H1 (cell line): ENCODE measurements at regions not wholly inside any gene's neighbourhood (a gene's known extent, or its start where the extent isn't known, plus 50 kb on each side); places are given as distances from the start of the nearest gene placed in this dataset.

ENCODE experiments used
- ATF2 ChIP-seq: IDR thresholded peaks from 2 replicates; pipeline ENCODE4 v1.6.1; 2012; ENCODE audit warnings: low read length, inconsistent platforms
- POLR2AphosphoS5 ChIP-seq: IDR thresholded peaks from 2 replicates; pipeline ENCODE4 v1.6.1; 2011; ENCODE audit warnings: low read depth, low read length
- RAD21 ChIP-seq, 2 experiments: IDR thresholded peaks in 1 of 2; conservative IDR thresholded peaks in 1 of 2; 2 replicates each; pipeline ENCODE4 v1.6.1; 2011; ENCODE audit warnings: low read depth in 2 of 2, low read length in 2 of 2, improper control_type of control experiment in 1 of 2, inconsistent platforms in 1 of 2, mild to moderate bottlenecking in 1 of 2, moderate library complexity in 1 of 2
- SP4 ChIP-seq: IDR thresholded peaks from 2 replicates; pipeline ENCODE4 v1.6.1; 2012; ENCODE audit warnings: low read length, inconsistent platforms
- USF2 ChIP-seq: IDR thresholded peaks from 2 replicates; pipeline ENCODE4 v1.6.1; 2011; ENCODE audit warnings: low read length, improper control_type of control experiment
- TF ChIP-seq, protein P1 (sequence below): IDR thresholded peaks from 2 replicates; pipeline ENCODE4 v1.6.1; 2012; ENCODE audit warnings: inconsistent platforms
- TF ChIP-seq, protein P2 (sequence below): IDR thresholded peaks from 2 replicates; pipeline ENCODE4 v1.6.1; 2011; ENCODE audit warnings: low read depth, mild to moderate bottlenecking, low read length; ENCODE audit not compliant: insufficient read depth

DNA sequence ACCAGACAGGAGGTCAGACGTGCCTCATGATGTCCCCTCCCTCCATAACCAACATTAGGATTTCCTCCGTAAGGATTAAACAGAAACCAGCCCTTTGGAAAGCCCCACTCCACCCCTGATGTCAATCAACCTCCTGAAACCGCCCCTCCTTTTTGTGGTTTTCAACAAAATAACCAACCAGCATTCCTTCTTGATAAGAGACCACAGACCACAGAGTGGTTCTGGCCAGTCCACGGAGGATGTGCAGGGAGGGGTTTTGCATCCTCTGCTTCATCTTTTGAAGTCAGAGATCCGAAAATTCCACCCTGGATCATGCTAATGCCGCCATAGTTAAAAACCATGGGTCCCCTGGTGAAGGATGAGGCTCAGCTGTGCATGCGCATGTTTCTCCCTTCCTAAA lies 180.0 kb upstream of the CCDC150 start (continued):
- TF ChIP-seq ATF2 (no peak), USF2 (no peak), SP4 (no peak), POLR2AphosphoS5 (no peak), RAD21 (IDR thresholded peaks at IDR 0.05 in 1 of 2, conservative IDR thresholded peaks at IDR 0.05 in 1 of 2; ENCODE audit: low read depth in 2 of 2, low read length in 2 of 2) (no peak)
- TF ChIP-seq, protein P1, sequence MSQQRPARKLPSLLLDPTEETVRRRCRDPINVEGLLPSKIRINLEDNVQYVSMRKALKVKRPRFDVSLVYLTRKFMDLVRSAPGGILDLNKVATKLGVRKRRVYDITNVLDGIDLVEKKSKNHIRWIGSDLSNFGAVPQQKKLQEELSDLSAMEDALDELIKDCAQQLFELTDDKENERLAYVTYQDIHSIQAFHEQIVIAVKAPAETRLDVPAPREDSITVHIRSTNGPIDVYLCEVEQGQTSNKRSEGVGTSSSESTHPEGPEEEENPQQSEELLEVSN = no peak
- TF ChIP-seq, protein P2, sequence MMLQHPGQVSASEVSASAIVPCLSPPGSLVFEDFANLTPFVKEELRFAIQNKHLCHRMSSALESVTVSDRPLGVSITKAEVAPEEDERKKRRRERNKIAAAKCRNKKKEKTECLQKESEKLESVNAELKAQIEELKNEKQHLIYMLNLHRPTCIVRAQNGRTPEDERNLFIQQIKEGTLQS = no peak
